ENCODE measurements at regions not wholly inside any gene's neighbourhood (a gene's known extent, or its start where the extent isn't known, plus 50 kb on each side); places are given as distances from the start of the nearest gene placed in this dataset.
"Not testable (repeated sequence)": the region's sequence is repeated elsewhere in the genome, so short reads cannot be mapped to it uniquely, and the experiment has no call there.

- DNase-seq (ENCODE audit: low read depth): no peak
Measured at GRCh38 chr4:20196476-20196875, 55.2 kb upstream of the SLIT2 start.

GRCh38 chr4:20195071-20195885, 56.4 kb upstream of the SLIT2 start:
- no peak for DNase-seq (ENCODE audit: low read depth)

- peak; percentile 87 for DNase-seq (ENCODE audit: low read depth)
Measured at GRCh38 chr4:20194123-20195013, 57.3 kb upstream of the SLIT2 start.

- DNase-seq (ENCODE audit: low read depth): no peak
Measured at GRCh38 chr4:20193141-20193936, 58.4 kb upstream of the SLIT2 start.

- no peak for DNase-seq (ENCODE audit: low read depth)
Measured at GRCh38 chr4:20192736-20193135, 59.0 kb upstream of the SLIT2 start.

- DNase-seq (ENCODE audit: low read depth): no peak
Measured at GRCh38 chr4:20185103-20185502, 66.6 kb upstream of the SLIT2 start.

- not testable (repeated sequence) for DNase-seq (ENCODE audit: low read depth)
Measured at GRCh38 chr4:20183131-20183530, 68.6 kb upstream of the SLIT2 start.

GRCh38 chr4:20181926-20182325, 69.8 kb upstream of the SLIT2 start:
- DNase-seq (ENCODE audit: low read depth): no peak

GRCh38 chr4:20180509-20180908, 71.2 kb upstream of the SLIT2 start:
- DNase-seq (ENCODE audit: low read depth): no peak

GRCh38 chr4:20178902-20179576, 72.7 kb upstream of the SLIT2 start:
- DNase-seq (ENCODE audit: low read depth): no peak

GRCh38 chr4:20176881-20177280, 74.8 kb upstream of the SLIT2 start:
- no peak for DNase-seq (ENCODE audit: low read depth)

GRCh38 chr4:20172070-20172760, 79.5 kb upstream of the SLIT2 start:
- peak; percentile 37 for DNase-seq (ENCODE audit: low read depth)

GRCh38 chr4:20166544-20166943, 85.2 kb upstream of the SLIT2 start:
- DNase-seq (ENCODE audit: low read depth): no peak

GRCh38 chr4:20159516-20159915, 92.2 kb upstream of the SLIT2 start:
- no peak for DNase-seq (ENCODE audit: low read depth)

GRCh38 chr4:20158195-20158594, 93.5 kb upstream of the SLIT2 start:
- no peak for DNase-seq (ENCODE audit: low read depth)

GRCh38 chr4:20151436-20151835, 100.3 kb upstream of the SLIT2 start:
- DNase-seq (ENCODE audit: low read depth): no peak

GRCh38 chr4:20149143-20149542, 102.6 kb upstream of the SLIT2 start:
- not testable (repeated sequence) for DNase-seq (ENCODE audit: low read depth)

- peak; percentile 19 for DNase-seq (ENCODE audit: low read depth)
Measured at GRCh38 chr4:20137176-20137575, 114.5 kb upstream of the SLIT2 start.

GRCh38 chr4:20127626-20128025, 124.1 kb upstream of the SLIT2 start:
- DNase-seq (ENCODE audit: low read depth): no peak

GRCh38 chr4:20126906-20127305, 124.8 kb upstream of the SLIT2 start:
- DNase-seq (ENCODE audit: low read depth): peak; percentile 71
